ENCODE measurements at regions not wholly inside any gene's neighbourhood (a gene's known extent, or its start where the extent isn't known, plus 50 kb on each side); places are given as distances from the start of the nearest gene placed in this dataset.

DNA sequence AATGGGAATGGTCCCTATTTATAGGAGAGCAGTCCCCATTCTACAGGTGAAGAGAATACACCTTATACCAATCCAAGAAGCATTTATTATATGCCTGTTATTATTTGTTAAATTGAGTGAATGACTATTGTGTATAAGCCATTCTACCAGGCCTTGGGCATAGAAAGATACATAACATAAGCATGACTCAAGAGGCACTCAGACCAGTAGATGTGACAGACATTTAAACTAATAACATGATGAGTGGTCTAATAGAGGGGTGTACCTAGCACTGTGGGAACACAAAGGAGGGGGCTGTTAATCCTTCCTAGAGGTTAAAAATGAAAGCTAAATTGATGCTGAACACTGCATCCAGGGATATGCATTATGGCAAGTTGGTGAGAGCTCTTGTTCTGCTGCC is 145.0 kb upstream of the TNC start:
- H3K27me3 Mint-ChIP-seq (ENCODE audit: unreplicated experiment) = no peaks in the 10 kb centered on the region
- TF ChIP-seq, protein P1, sequence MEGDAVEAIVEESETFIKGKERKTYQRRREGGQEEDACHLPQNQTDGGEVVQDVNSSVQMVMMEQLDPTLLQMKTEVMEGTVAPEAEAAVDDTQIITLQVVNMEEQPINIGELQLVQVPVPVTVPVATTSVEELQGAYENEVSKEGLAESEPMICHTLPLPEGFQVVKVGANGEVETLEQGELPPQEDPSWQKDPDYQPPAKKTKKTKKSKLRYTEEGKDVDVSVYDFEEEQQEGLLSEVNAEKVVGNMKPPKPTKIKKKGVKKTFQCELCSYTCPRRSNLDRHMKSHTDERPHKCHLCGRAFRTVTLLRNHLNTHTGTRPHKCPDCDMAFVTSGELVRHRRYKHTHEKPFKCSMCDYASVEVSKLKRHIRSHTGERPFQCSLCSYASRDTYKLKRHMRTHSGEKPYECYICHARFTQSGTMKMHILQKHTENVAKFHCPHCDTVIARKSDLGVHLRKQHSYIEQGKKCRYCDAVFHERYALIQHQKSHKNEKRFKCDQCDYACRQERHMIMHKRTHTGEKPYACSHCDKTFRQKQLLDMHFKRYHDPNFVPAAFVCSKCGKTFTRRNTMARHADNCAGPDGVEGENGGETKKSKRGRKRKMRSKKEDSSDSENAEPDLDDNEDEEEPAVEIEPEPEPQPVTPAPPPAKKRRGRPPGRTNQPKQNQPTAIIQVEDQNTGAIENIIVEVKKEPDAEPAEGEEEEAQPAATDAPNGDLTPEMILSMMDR (IDR thresholded peaks at IDR 0.05; ENCODE audit: partially characterized antibody, unreplicated experiment) = no peak
- H3K36me3 Mint-ChIP-seq (ENCODE audit: unreplicated experiment) = no peaks in the 10 kb centered on the region
- no peak overlapping the region for H3K27ac Mint-ChIP-seq (ENCODE audit: unreplicated experiment)
- DNase-seq = no peak
- H3K4me3 Mint-ChIP-seq (ENCODE audit: unreplicated experiment) = no peak overlapping the region
- no peaks in the 10 kb centered on the region for H3K4me1 Mint-ChIP-seq (ENCODE audit: low read depth, unreplicated experiment)
- no peaks in the 10 kb centered on the region for H3K9me3 Mint-ChIP-seq (ENCODE audit: unreplicated experiment)

DNA sequence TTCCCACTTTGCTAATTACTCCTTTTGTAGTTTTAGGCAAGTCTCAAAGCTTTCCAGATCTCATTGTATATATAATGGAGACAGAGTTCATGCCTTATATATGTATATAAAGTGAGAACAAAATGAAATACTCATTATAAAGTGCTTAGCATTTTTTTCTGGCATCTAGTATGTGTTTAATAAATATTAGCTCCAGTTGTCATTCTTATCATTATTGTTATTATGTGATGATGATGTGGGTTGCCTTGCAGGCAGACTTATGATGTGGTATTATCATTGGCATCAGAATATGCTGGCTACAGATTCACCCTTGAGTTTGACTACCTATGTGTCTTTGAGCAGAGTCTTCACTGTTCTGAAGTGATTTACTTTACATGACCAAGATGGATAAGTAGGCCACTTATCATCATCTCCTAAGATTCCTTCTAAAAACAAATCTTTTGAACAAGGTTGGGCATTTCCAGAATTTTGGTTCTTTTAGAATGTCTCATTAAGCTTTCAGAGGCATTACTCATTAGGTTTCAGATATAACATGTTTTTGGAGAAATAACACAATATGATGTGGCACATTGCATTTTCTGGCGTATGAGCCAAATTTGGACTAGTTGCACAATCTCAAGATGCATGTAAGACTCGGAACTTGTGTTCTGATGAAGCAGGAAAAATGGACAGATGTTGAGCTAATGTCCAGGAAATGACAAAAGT is 145.6 kb upstream of the TNC start:
- H3K9me3 Mint-ChIP-seq (ENCODE audit: unreplicated experiment) = no peaks in the 10 kb centered on the region
- no peaks in the 10 kb centered on the region for H3K27me3 Mint-ChIP-seq (ENCODE audit: unreplicated experiment)
- no peak overlapping the region for H3K27ac Mint-ChIP-seq (ENCODE audit: unreplicated experiment)
- H3K4me3 Mint-ChIP-seq (ENCODE audit: unreplicated experiment) = no peak overlapping the region
- TF ChIP-seq, protein P1 (IDR thresholded peaks at IDR 0.05; ENCODE audit: partially characterized antibody, unreplicated experiment) = no peak
- H3K36me3 Mint-ChIP-seq (ENCODE audit: unreplicated experiment) = no peaks in the 10 kb centered on the region
- DNase-seq = no peak
- no peaks in the 10 kb centered on the region for H3K4me1 Mint-ChIP-seq (ENCODE audit: low read depth, unreplicated experiment)

DNA sequence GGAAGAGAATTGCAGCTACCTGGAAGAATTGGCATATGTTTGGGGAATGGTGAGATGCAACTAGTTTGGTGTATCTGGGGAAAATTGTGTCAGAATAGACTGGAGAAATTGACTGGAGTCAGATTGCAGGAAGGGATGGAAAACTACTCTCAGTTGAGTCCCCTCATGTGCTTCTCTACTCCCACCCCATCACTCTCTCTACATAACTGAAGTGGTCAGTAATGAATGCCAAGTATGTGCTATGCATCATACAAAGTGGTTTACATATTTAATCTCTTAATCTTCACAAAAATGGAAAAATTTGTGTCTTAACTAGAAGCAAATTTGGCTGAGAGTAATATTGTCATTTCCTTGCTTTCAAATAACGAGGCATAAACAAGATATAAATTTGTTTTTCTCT is 146.4 kb upstream of the TNC start:
- H3K27me3 Mint-ChIP-seq (ENCODE audit: unreplicated experiment) = no peaks in the 10 kb centered on the region

DNA sequence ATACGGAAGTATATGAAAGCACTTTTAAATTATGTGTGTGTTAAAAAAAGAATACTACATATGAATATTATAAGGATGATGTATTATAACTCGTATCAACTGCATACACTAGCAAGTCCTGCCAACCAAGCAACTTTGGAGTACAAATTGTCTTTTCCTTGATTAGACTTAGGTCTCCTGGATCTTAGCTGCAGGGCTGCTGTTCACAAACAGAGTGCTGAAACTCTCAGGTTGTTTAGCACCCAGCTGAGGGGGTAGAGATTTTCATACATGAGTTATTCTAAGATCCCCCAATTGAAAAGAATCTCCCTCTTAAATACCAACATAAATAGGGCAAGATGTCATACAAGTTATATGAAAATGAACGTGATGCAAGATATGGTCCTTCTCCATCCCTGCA is 149.8 kb upstream of the TNC start:
- no peak overlapping the region for H3K4me3 Mint-ChIP-seq (ENCODE audit: unreplicated experiment)
- H3K4me1 Mint-ChIP-seq (ENCODE audit: low read depth, unreplicated experiment) = no peaks in the 10 kb centered on the region
- no peaks in the 10 kb centered on the region for H3K9me3 Mint-ChIP-seq (ENCODE audit: unreplicated experiment)
- TF ChIP-seq, protein P1 (IDR thresholded peaks at IDR 0.05; ENCODE audit: partially characterized antibody, unreplicated experiment) = no peak
- H3K27me3 Mint-ChIP-seq (ENCODE audit: unreplicated experiment) = no peaks in the 10 kb centered on the region
- no peak overlapping the region for H3K27ac Mint-ChIP-seq (ENCODE audit: unreplicated experiment)
- DNase-seq = no peak
- H3K36me3 Mint-ChIP-seq (ENCODE audit: unreplicated experiment) = no peaks in the 10 kb centered on the region

More for the DNA sequence above, 146.4 kb upstream of the TNC start:
- DNase-seq = no peak
- Mint-ChIP-seq H3K4me1 (ENCODE audit: low read depth, unreplicated experiment) (no peaks in the 10 kb centered on the region), H3K36me3 (ENCODE audit: unreplicated experiment) (no peaks in the 10 kb centered on the region), H3K9me3 (ENCODE audit: unreplicated experiment) (no peaks in the 10 kb centered on the region), H3K4me3 (ENCODE audit: unreplicated experiment) (no peak overlapping the region), H3K27ac (ENCODE audit: unreplicated experiment) (no peak overlapping the region)
- TF ChIP-seq, protein P1 (IDR thresholded peaks at IDR 0.05; ENCODE audit: partially characterized antibody, unreplicated experiment) = no peak

DNA sequence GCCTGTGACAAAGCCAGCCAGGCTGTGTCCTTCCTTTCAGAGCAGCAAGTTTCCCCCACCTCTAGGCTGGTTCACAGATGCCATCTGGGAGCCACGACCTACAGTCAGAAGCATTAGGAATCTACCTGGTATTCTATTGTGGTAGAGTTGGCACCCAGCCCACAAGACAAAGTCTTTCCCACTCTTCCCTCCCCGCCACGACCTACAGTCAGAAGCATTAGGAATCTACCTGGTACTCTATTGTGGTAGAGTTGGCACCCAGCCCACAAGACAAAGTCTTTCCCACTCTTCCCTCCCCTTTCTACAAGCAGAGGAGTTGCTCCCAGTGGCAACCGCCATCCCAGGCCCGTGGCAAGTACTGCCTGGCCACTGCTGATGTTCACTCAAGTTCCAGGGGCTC is 157.8 kb upstream of the TNC start:
- no peak overlapping the region for H3K27ac Mint-ChIP-seq (ENCODE audit: unreplicated experiment)

More for the DNA sequence above, 157.8 kb upstream of the TNC start:
- TF ChIP-seq, protein P1 (IDR thresholded peaks at IDR 0.05; ENCODE audit: partially characterized antibody, unreplicated experiment) = no peak
- Mint-ChIP-seq H3K27me3 (ENCODE audit: unreplicated experiment) (no peaks in the 10 kb centered on the region), H3K9me3 (ENCODE audit: unreplicated experiment) (no peaks in the 10 kb centered on the region), H3K36me3 (ENCODE audit: unreplicated experiment) (no peaks in the 10 kb centered on the region), H3K4me3 (ENCODE audit: unreplicated experiment) (no peak overlapping the region), H3K4me1 (ENCODE audit: low read depth, unreplicated experiment) (no peaks in the 10 kb centered on the region)
- DNase-seq = no peak

All from glutamatergic neuron (in vitro differentiated cells).